Kidney epithelial cell (primary cell): ENCODE measurements at regions not wholly inside any gene's neighbourhood (a gene's known extent, or its start where the extent isn't known, plus 50 kb on each side); places are given as distances from the start of the nearest gene placed in this dataset.
"Not testable (repeated sequence)": the region's sequence is repeated elsewhere in the genome, so short reads cannot be mapped to it uniquely, and the experiment has no call there.

Experiments used
- DNase-seq: peaks from one replicate; pipeline ENCODE4 v3.0.0-alpha.2; 2010; ENCODE audit warnings: low read depth
- H3K27me3 ChIP-seq: 2 replicates; pipeline ENCODE4 v1.6.0; 2011; ENCODE audit warnings: low read length; ENCODE audit not compliant: control insufficient read depth, insufficient read depth
- H3K36me3 ChIP-seq: 2 replicates; pipeline ENCODE4 v1.5.1; 2011; ENCODE audit warnings: low read length; ENCODE audit not compliant: control insufficient read depth, insufficient read depth
- H3K4me3 ChIP-seq: 2 replicates; pipeline ENCODE4 v1.5.1; 2011; ENCODE audit warnings: low read depth, mild to moderate bottlenecking, control low read depth, low read length
- TF ChIP-seq, protein P1 (sequence below): IDR thresholded peaks from 2 replicates; pipeline ENCODE4 v1.5.1; 2011; ENCODE audit warnings: mild to moderate bottlenecking, moderate library complexity, low read length, control low read depth, inconsistent platforms; ENCODE audit not compliant: insufficient read depth, poor library complexity, severe bottlenecking

DNA sequence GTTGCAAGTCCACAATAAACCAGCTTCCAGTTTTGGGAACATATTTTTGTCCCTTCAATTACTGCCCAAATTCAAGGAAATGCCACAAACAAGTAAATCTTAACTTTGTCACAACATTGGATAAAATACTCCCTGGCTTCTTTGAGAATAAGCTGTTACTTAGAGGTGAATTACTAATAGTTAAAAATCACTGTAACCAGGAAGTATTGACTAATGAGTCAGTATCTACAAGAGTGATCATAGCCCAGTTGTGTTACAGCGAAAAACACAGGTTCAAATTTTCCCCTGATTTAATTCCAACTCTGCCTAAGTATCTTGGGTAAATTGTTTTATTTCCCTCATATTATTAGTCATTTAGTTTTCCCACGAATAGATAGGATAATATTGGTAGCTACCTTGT is 291.2 kb upstream of the PPARGC1A start:
- Histone ChIP-seq H3K36me3 (no peaks in the 10 kb centered on the region), H3K27me3 (no peaks in the 10 kb centered on the region), H3K4me3 (no peak overlapping the region)
- TF ChIP-seq, protein P1, sequence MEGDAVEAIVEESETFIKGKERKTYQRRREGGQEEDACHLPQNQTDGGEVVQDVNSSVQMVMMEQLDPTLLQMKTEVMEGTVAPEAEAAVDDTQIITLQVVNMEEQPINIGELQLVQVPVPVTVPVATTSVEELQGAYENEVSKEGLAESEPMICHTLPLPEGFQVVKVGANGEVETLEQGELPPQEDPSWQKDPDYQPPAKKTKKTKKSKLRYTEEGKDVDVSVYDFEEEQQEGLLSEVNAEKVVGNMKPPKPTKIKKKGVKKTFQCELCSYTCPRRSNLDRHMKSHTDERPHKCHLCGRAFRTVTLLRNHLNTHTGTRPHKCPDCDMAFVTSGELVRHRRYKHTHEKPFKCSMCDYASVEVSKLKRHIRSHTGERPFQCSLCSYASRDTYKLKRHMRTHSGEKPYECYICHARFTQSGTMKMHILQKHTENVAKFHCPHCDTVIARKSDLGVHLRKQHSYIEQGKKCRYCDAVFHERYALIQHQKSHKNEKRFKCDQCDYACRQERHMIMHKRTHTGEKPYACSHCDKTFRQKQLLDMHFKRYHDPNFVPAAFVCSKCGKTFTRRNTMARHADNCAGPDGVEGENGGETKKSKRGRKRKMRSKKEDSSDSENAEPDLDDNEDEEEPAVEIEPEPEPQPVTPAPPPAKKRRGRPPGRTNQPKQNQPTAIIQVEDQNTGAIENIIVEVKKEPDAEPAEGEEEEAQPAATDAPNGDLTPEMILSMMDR, result no peak
- DNase-seq, result no peak

DNA sequence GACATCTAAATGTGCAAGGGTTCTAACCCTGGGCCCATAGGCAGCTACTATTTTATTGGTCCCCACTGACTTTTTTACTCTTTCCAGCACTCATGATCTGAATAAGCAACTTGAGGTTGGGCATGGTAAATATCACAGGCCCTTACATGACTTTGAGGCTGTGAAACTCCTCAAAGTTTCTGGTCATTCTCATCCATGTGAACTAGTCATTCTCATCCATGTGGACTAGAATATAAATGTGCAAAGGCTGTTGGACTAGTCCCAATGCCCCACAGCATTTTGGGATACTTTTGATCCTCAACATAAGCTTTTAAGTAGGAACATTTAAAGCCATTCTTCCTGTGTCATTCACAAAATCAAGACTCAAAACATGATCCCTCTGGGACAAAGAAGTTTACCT is 290.7 kb upstream of the PPARGC1A start:
- H3K4me3 ChIP-seq, result no peak overlapping the region
- TF ChIP-seq, protein P1, result no peak
- H3K27me3 ChIP-seq, result no peaks in the 10 kb centered on the region
- no peaks in the 10 kb centered on the region for H3K36me3 ChIP-seq
- no peak for DNase-seq

DNA sequence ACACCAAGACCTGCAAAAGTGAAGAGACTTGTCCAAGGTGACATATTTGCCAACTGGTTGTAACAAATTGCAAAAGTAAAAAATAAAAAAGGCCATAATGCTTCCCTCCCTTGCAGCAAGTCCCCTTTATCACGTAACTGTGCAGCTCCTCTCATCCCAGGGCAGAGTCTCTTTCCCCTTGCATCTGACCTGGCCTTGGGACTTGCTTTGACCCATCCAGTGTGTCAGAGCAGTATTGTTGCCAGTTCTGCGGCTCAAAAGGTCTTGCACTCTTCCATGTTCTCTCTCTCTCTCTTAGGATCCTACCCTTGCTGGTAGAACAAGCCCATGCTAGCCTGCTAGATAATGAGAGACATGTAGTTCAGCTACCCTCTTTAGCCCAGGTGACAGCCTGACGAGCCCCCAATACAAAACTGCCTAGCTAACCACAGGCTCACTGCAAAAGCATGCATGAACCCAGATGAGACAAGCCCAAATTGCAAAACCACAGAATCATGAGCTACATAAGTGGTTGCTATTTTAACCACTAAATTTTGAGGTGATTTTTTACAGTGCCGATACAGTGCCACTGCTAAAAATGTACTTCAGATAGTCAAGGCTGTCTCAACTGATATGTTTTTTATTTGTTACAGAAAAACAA is 289.5 kb upstream of the PPARGC1A start:
- TF ChIP-seq, protein P1, result no peak
- Histone ChIP-seq H3K27me3 (no peaks in the 10 kb centered on the region), H3K4me3 (no peak overlapping the region), H3K36me3 (no peaks in the 10 kb centered on the region)
- no peak for DNase-seq

DNA sequence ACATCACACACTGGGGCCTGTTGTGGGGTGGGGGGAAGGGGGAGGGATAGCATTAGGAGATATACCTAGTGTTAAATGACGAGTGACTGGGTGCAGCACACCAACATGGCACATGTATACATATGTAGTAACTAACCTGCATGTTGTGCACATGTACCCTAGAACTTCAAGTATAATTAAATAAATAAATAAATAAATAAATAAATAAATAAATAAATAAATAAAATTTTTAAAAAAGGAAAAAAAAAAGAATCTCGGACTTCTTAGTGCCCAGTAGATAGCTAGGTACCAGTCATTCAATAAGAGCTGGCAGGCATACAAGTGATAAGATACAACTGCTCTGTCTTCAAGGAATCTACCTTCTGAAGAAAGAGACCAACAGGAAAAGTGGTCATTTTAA is 287.6 kb upstream of the PPARGC1A start:
- H3K27me3 ChIP-seq, DNase-seq, H3K4me3 ChIP-seq, H3K36me3 ChIP-seq: not testable (repeated sequence)

DNA sequence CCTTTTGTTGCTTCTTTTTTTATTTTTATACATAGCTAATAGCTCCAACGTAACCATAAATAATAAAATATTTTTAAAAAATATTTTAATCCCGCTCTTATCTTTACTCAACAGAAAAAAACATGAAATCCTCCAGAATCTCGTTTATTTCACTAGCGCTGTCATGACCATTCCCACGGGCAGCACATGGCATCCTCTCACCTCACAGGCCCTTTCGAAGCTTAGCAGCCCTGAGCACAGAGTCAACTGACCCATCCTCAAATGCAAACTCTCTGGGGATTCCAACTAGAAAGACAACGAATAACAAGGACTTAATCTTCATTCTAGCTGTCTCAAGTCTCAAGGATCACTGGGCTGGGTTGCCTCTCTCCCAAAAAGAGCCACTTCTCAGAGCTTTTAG is 285.9 kb upstream of the PPARGC1A start:
- no peak overlapping the region for H3K4me3 ChIP-seq
- DNase-seq, result no peak
- H3K36me3 ChIP-seq, result no peaks in the 10 kb centered on the region
- H3K27me3 ChIP-seq, result no peaks in the 10 kb centered on the region
- TF ChIP-seq, protein P1, result no peak

DNA sequence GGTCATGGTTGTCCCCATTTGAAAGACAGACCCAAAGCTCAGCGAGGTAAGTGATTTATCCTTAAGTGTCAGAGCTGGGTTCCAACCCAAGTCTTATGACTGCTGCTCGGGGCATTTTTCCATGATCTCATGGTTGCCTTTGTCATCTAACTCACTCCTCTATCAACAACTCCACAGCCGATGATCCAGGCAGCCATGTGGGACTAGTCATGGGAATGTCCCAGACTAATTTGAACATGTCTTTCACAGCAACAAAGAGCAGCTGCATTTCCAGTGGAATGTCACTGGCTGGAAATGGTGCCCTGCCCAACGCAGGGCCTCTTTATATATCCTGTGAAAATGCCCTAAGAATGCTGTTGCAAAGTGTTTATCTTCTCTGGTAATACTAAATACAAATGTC is 284.8 kb upstream of the PPARGC1A start:
- Histone ChIP-seq H3K4me3 (no peak overlapping the region), H3K36me3 (no peaks in the 10 kb centered on the region), H3K27me3 (no peaks in the 10 kb centered on the region)
- no peak for DNase-seq
- TF ChIP-seq, protein P1, result no peak
